Transverse colon (tissue), 4 donors: ENCODE measurements at regions not wholly inside any gene's neighbourhood (a gene's known extent, or its start where the extent isn't known, plus 50 kb on each side); places are given as distances from the start of the nearest gene placed in this dataset.
A peak's percentile ranks its signal among the peaks of the same experiment; 100 is the strongest.

ENCODE experiments used
- DNase-seq: peaks from one replicate; pipeline ENCODE4 v3.0.0-alpha.2; 2019
- H3K27ac ChIP-seq, 4 donors: fragments of 200-600 bp; sonication (generic); 2 replicates each; pipeline ENCODE4 v1.5.1; 2016 to 2018; ENCODE audit warnings: inconsistent platforms in 4 of 4
- H3K27me3 ChIP-seq: fragments of 200-600 bp; sonication (generic); 2 replicates; pipeline ENCODE4 v1.5.1; 2017; ENCODE audit warnings: inconsistent platforms
- H3K36me3 ChIP-seq, 4 donors: fragments of 200-600 bp; sonication (generic); 2 replicates each; pipeline ENCODE4 v1.5.1; 2017 to 2019; ENCODE audit warnings: inconsistent platforms in 4 of 4
- H3K4me1 ChIP-seq, 4 donors: fragments of 200-600 bp; sonication (generic); 2 replicates each; pipeline ENCODE4 v1.5.1; 2017 to 2020; ENCODE audit warnings: inconsistent platforms in 4 of 4
- H3K4me3 ChIP-seq, 4 donors: fragments of 200-600 bp; sonication (generic); 1 replicate in 1 of 4; 2 replicates in 3 of 4; pipeline versions ENCODE4 v1.5.1 to v1.6.1; 2017 to 2019; ENCODE audit warnings: inconsistent platforms in 4 of 4
- H3K9me3 ChIP-seq, 2 donors: fragments of 200-600 bp; sonication (generic); 2 replicates each; pipeline ENCODE4 v1.5.1; 2017 to 2019; ENCODE audit warnings: inconsistent platforms in 2 of 2
- EP300 ChIP-seq: sonication (generic); formaldehyde crosslinking; IDR thresholded peaks from one replicate; pipeline ENCODE4 v1.6.1; 2017; ENCODE audit warnings: antibody characterized with exemption, low read depth
- POLR2A ChIP-seq: fragments of 450-650 bp; IDR thresholded peaks from one replicate; pipeline ENCODE4 v1.6.1; 2016; ENCODE audit warnings: antibody characterized with exemption, mild to moderate bottlenecking, moderate library complexity
- POLR2AphosphoS5 ChIP-seq, 3 donors: sonication (generic); formaldehyde crosslinking; IDR thresholded peaks; one replicate each; pipeline ENCODE4 v1.6.1; 2016; ENCODE audit warnings: antibody characterized with exemption in 3 of 3
- WGBS, 2 donors: methylation state at CpG; one replicate each; pipeline ENCODE4 v1.1.5; 2018; ENCODE audit warnings: low coverage in 1 of 2; 5-methylcytosine and 5-hydroxymethylcytosine counted together
- in situ Hi-C, 4 donors: fragments of 200-750 bp; cut with MboI; loops; one replicate each; pipeline versions ENCODE4 v1.15.0 to v1.15.1; 2017; ENCODE audit warnings: low sequenced_read_pairs in 3 of 4, low pct_ligation_motif_present in 1 of 4, low pct_unique_long_range_greater_than_20kb in 1 of 4
- intact Hi-C: fragments of 100-400 bp; cut with DNase I; formaldehyde crosslinking; loops from one replicate; pipeline ENCODE4 v1.15.1; 2023; ENCODE audit warnings: low total_unique reads
- TF ChIP-seq, protein P1 (sequence below), 5 experiments: fragments of 200-600 bp in 3 of 5; fragments of 450-650 bp in 2 of 5; sonication (generic) in 3 of 5; IDR thresholded peaks; 1 replicate in 2 of 5; 2 replicates in 3 of 5; pipeline ENCODE4 v1.5.1; 2016 to 2017; ENCODE audit warnings: antibody characterized with exemption in 5 of 5, inconsistent platforms in 3 of 5, mild to moderate bottlenecking in 2 of 5, moderate library complexity in 1 of 5

DNA sequence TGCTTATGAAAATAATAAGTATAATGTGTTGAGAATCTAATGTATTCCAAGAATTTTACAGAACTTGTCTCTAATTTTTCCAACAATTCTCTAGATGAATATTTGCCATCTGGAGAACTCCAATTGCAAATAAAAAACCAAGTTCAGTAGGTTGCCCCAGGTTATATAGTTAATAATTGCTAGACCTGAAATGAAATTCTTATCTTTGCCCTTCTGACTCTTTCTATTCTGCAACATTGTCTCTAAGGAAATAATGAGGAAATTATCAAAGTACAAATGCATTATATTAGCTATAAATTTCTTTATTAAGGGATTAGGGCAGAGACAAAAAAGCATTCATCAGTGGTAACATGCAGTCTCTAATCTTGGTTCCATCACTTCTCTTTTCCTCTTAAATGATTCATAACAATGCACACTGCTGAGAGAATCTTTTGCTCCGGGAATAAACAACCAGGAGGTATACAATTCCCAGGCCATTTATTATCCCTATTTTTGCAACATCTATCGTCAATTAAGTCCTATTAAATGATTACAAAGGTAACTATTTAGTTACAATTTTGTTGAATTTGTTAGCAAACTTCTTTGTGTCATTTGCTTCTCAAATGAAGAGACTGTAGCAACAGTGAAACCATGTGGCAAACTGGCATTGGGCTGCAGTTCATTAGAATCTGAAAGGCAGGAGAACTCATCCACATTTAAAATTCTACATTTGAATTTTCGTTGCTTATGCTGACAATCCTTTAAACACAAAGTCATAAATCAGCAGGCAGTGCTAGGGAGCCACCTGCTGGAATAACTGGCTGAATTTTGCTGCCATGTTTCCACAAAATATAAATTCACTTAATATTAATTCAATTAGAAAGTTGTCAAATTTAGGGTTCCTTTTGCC, 349.6 kb downstream of the KIF2B start:
- in situ Hi-C loops, result no loop called here

GRCh38 chr17:54172985-54173316, 350.2 kb downstream of the KIF2B start:
- in situ Hi-C loops, result no loop called here

More for the DNA sequence above, 349.6 kb downstream of the KIF2B start:
- Histone ChIP-seq H3K4me3 (no peak overlapping the region), H3K36me3 (no peaks in the 10 kb centered on the region), H3K27me3 (no peaks in the 10 kb centered on the region), H3K9me3 (no peaks in the 10 kb centered on the region), H3K4me1 (no peaks in the 10 kb centered on the region), H3K27ac (no peak overlapping the region)
- intact Hi-C loops, result no loop called here
- 12 to 19% methylated on average over 3 of the region's 3 CpGs for WGBS, 2 donors
- no peak for DNase-seq
- no peak for TF ChIP-seq POLR2AphosphoS5 (IDR thresholded peaks at IDR 0.05)
- TF ChIP-seq, protein P1, sequence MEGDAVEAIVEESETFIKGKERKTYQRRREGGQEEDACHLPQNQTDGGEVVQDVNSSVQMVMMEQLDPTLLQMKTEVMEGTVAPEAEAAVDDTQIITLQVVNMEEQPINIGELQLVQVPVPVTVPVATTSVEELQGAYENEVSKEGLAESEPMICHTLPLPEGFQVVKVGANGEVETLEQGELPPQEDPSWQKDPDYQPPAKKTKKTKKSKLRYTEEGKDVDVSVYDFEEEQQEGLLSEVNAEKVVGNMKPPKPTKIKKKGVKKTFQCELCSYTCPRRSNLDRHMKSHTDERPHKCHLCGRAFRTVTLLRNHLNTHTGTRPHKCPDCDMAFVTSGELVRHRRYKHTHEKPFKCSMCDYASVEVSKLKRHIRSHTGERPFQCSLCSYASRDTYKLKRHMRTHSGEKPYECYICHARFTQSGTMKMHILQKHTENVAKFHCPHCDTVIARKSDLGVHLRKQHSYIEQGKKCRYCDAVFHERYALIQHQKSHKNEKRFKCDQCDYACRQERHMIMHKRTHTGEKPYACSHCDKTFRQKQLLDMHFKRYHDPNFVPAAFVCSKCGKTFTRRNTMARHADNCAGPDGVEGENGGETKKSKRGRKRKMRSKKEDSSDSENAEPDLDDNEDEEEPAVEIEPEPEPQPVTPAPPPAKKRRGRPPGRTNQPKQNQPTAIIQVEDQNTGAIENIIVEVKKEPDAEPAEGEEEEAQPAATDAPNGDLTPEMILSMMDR (IDR thresholded peaks at IDR 0.05), result peak in 1 of 5 experiments; percentile 2

DNA sequence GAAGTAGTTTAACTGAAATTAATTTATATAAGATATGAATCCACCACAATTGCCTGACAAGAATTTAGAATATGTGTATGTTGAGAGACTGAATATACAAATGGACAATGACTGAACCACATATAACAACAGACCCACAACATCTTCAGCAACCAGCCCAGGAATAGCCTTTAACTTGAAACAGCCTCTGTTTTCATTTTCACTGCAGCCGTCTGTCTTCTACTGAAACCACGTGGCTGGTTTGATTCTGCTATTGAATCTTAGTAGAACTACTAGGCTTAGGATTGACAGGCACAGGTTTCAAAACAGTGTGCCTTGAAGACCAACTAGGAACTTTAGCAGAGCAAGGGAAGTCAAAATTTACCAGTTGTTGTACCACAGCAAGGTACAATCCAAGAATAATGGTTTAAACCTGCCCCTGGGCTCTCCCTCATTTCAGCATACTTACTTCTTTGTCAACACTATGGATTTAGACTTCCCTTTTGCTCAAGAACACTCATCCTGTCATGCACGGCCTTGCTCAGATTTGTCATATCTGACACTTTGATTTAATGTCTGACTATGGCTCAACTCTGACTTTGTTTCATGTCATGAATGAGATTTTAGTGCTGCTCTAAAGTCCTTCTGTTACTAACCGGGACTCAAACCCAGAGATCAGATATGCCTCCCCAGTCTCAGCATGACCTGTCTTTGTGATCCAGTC, 355.0 kb downstream of the KIF2B start:
- no peak overlapping the region for H3K27ac ChIP-seq
- TF ChIP-seq EP300, result no peak
- TF ChIP-seq POLR2AphosphoS5 (IDR thresholded peaks at IDR 0.05), result no peak
- TF ChIP-seq, protein P1 (IDR thresholded peaks at IDR 0.05), result no peak
- no peak for TF ChIP-seq POLR2A
- intact Hi-C loops (no loop called here), in situ Hi-C loops (no loop called here)
- H3K36me3 ChIP-seq, result no peaks in the 10 kb centered on the region
- H3K4me1 ChIP-seq, result no peaks in the 10 kb centered on the region
- DNase-seq, result no peak
- 67 to 80% methylated on average over 2 to 4 of the region's 4 CpGs for WGBS, 2 donors
- H3K27me3 ChIP-seq, result no peaks in the 10 kb centered on the region
- H3K9me3 ChIP-seq, result no peaks in the 10 kb centered on the region
- H3K4me3 ChIP-seq, result no peak overlapping the region

More at GRCh38 chr17:54172985-54173316, 350.2 kb downstream of the KIF2B start:
- Histone ChIP-seq H3K27me3 (no peaks in the 10 kb centered on the region), H3K27ac (no peak overlapping the region), H3K4me1 (no peaks in the 10 kb centered on the region), H3K9me3 (no peaks in the 10 kb centered on the region), H3K36me3 (no peaks in the 10 kb centered on the region), H3K4me3 (no peak overlapping the region)
- DNase-seq, result no peak
- intact Hi-C loops, result no loop called here
- TF ChIP-seq POLR2AphosphoS5 (IDR thresholded peaks at IDR 0.05), result no peak

GRCh38 chr17:54180950-54181349, 358.2 kb downstream of the KIF2B start:
- 47 to 66% methylated on average over 4 of the region's 4 CpGs for WGBS, 2 donors
- Histone ChIP-seq H3K9me3 (no peaks in the 10 kb centered on the region), H3K36me3 (no peaks in the 10 kb centered on the region), H3K4me3 (no peak overlapping the region), H3K4me1 (no peaks in the 10 kb centered on the region), H3K27ac (no peak overlapping the region), H3K27me3 (no peaks in the 10 kb centered on the region)
- DNase-seq, result no peak
- TF ChIP-seq EP300, result no peak
- in situ Hi-C loops (no loop called here), intact Hi-C loops (no loop called here)

DNA sequence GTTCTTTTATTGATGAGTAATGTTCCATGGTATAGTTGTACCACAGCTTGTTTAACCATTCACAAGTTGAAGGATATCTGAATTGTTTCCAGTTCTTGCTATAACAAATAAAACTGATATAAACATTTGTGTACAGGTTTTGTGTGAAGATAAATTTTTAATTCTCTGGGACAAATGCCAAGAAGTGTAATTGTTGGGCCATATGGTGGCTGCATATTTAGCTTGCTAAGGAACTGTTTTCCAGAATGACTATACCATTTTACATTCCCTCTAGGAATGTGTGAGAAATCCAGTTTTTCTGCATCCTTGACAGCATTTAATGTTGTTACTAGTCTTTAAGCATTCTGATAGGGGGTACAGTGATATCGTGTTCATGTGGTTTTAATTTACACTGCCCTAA, 368.5 kb downstream of the KIF2B start:
- in situ Hi-C loops, result loop anchor here in 1 of 4 donors (10.0 kb wide), 1 partner anchor 56 kb away; no protein-coding TSS in a partner anchor
- no peaks in the 10 kb centered on the region for H3K36me3 ChIP-seq
- H3K27ac ChIP-seq, result no peak overlapping the region
- no peak for DNase-seq
- H3K4me1 ChIP-seq, result no peaks in the 10 kb centered on the region
- H3K9me3 ChIP-seq, result no peaks in the 10 kb centered on the region
- intact Hi-C loops, result no loop called here
- no peaks in the 10 kb centered on the region for H3K27me3 ChIP-seq
- 83 to 88% methylated on average over 1 of the region's 1 CpG for WGBS, 2 donors
- no peak overlapping the region for H3K4me3 ChIP-seq
- no peak for TF ChIP-seq POLR2AphosphoS5 (IDR thresholded peaks at IDR 0.05)
- TF ChIP-seq, protein P1 (IDR thresholded peaks at IDR 0.05), result no peak
- no peak for TF ChIP-seq POLR2A
- no peak for TF ChIP-seq EP300
